ENCODE measurements at regions not wholly inside any gene's neighbourhood (a gene's known extent, or its start where the extent isn't known, plus 50 kb on each side); places are given as distances from the start of the nearest gene placed in this dataset.

GRCh38 chr15:47516972-47517371 lies 200.3 kb upstream of the SEMA6D start:
- Histone ChIP-seq H3K4me1 (ENCODE audit: insufficient read depth, low read length, poor library complexity, severe bottlenecking) (no peaks in the 10 kb centered on the region), H4K20me1 (ENCODE audit: insufficient read depth, low read length) (no peaks in the 10 kb centered on the region), H3K9me2 (ENCODE audit: insufficient read depth, low read length) (no peaks in the 10 kb centered on the region), H2AFZ (ENCODE audit: low read length) (no peak overlapping the region), H3K4me3 (ENCODE audit: low read depth, low read length, poor library complexity, severe bottlenecking) (no peak overlapping the region), H3K36me3 (ENCODE audit: insufficient read depth, low read length) (no peaks in the 10 kb centered on the region), H3K9me3 (ENCODE audit: low read length) (no peaks in the 10 kb centered on the region), H3K27ac (ENCODE audit: low read depth, low read length, poor library complexity, severe bottlenecking) (no peak overlapping the region), H3K79me2 (ENCODE audit: insufficient read depth, low read depth, low read length) (no peaks in the 10 kb centered on the region), H3K4me2 (ENCODE audit: low read length) (no peak overlapping the region)
- no peak for TF ChIP-seq EZH2phosphoT487 (IDR thresholded peaks at IDR 0.05; ENCODE audit: borderline replicate concordance, low read depth, low read length)
- no peak for TF ChIP-seq CTCF (conservative IDR thresholded peaks at IDR 0.05; ENCODE audit: low read length)
- DNase-seq (ENCODE audit: low spot score) = no peak
- ChIA-PET CTCF (ENCODE audit: unreplicated experiment) (no interaction called here), POLR2A (no interaction called here)
- no TSS peak for BruUV-seq (replicated peaks)
- intact Hi-C loops (cut with micrococcal nuclease; ENCODE audit: unreplicated experiment) = no loop called here

- no peaks in the 10 kb centered on the region for H3K36me3 ChIP-seq (ENCODE audit: insufficient read depth, low read length)
- no peak overlapping the region for H2AFZ ChIP-seq (ENCODE audit: low read length)
- H3K79me2 ChIP-seq (ENCODE audit: insufficient read depth, low read depth, low read length) = no peaks in the 10 kb centered on the region
- no peak for TF ChIP-seq EZH2phosphoT487 (IDR thresholded peaks at IDR 0.05; ENCODE audit: borderline replicate concordance, low read depth, low read length)
- no peak for TF ChIP-seq CTCF (conservative IDR thresholded peaks at IDR 0.05; ENCODE audit: low read length)
- no peaks in the 10 kb centered on the region for H3K9me3 ChIP-seq (ENCODE audit: low read length)
- DNase-seq (ENCODE audit: low spot score) = no peak
- no TSS peak for BruUV-seq (replicated peaks)
- no peak overlapping the region for H3K27ac ChIP-seq (ENCODE audit: low read depth, low read length, poor library complexity, severe bottlenecking)
- ChIA-PET POLR2A (interaction anchor here (0.9 kb wide), 1 partner anchor 17 kb away, joined by 5 read pairs; no protein-coding TSS in a partner anchor), CTCF (ENCODE audit: unreplicated experiment) (no interaction called here)
- no peak overlapping the region for H3K4me3 ChIP-seq (ENCODE audit: low read depth, low read length, poor library complexity, severe bottlenecking)
- H3K4me2 ChIP-seq (ENCODE audit: low read length) = no peak overlapping the region
- H3K9me2 ChIP-seq (ENCODE audit: insufficient read depth, low read length) = no peaks in the 10 kb centered on the region
- no peaks in the 10 kb centered on the region for H3K4me1 ChIP-seq (ENCODE audit: insufficient read depth, low read length, poor library complexity, severe bottlenecking)
- no peaks in the 10 kb centered on the region for H4K20me1 ChIP-seq (ENCODE audit: insufficient read depth, low read length)
- intact Hi-C loops (cut with micrococcal nuclease; ENCODE audit: unreplicated experiment) = no loop called here
Observed at GRCh38 chr15:47517737-47518136, 199.6 kb upstream of the SEMA6D start.

- no peaks in the 10 kb centered on the region for H3K9me2 ChIP-seq (ENCODE audit: insufficient read depth, low read length)
- DNase-seq (ENCODE audit: low spot score) = no peak
- H4K20me1 ChIP-seq (ENCODE audit: insufficient read depth, low read length) = no peaks in the 10 kb centered on the region
- TF ChIP-seq EZH2phosphoT487 (IDR thresholded peaks at IDR 0.05; ENCODE audit: borderline replicate concordance, low read depth, low read length) = no peak
- no peak for TF ChIP-seq CTCF (conservative IDR thresholded peaks at IDR 0.05; ENCODE audit: low read length)
- no peaks in the 10 kb centered on the region for H3K36me3 ChIP-seq (ENCODE audit: insufficient read depth, low read length)
- H3K79me2 ChIP-seq (ENCODE audit: insufficient read depth, low read depth, low read length) = no peaks in the 10 kb centered on the region
- no peaks in the 10 kb centered on the region for H3K4me1 ChIP-seq (ENCODE audit: insufficient read depth, low read length, poor library complexity, severe bottlenecking)
- ChIA-PET CTCF (ENCODE audit: unreplicated experiment) (no interaction called here), POLR2A (interaction anchor here (0.5 kb wide), 1 partner anchor 595 kb away, joined by 4 read pairs; no protein-coding TSS in a partner anchor)
- H3K4me2 ChIP-seq (ENCODE audit: low read length) = no peak overlapping the region
- H2AFZ ChIP-seq (ENCODE audit: low read length) = no peak overlapping the region
- no peak overlapping the region for H3K27ac ChIP-seq (ENCODE audit: low read depth, low read length, poor library complexity, severe bottlenecking)
- BruUV-seq (replicated peaks) = no TSS peak
- no peak overlapping the region for H3K4me3 ChIP-seq (ENCODE audit: low read depth, low read length, poor library complexity, severe bottlenecking)
- H3K9me3 ChIP-seq (ENCODE audit: low read length) = no peaks in the 10 kb centered on the region
- intact Hi-C loops (cut with micrococcal nuclease; ENCODE audit: unreplicated experiment) = no loop called here
Observed at GRCh38 chr15:47523681-47524475, 193.4 kb upstream of the SEMA6D start.

Data from OCI-LY7 (cell line).